ENCODE measurements at regions not wholly inside any gene's neighbourhood (a gene's known extent, or its start where the extent isn't known, plus 50 kb on each side); places are given as distances from the start of the nearest gene placed in this dataset.
A peak's percentile ranks its signal among the peaks of the same experiment; 100 is the strongest.

GRCh38 chr2:204428675-204429074 is 116.6 kb upstream of the PARD3B start:
- DNase-seq (ENCODE audit: low spot score) = no peak

- DNase-seq (ENCODE audit: low spot score) = no peak
Measured at GRCh38 chr2:204431529-204431928, 113.7 kb upstream of the PARD3B start.

- DNase-seq (ENCODE audit: low spot score) = no peak
Measured at GRCh38 chr2:204432196-204432595, 113.1 kb upstream of the PARD3B start.

GRCh38 chr2:204434660-204435462 is 110.4 kb upstream of the PARD3B start:
- no peak for DNase-seq (ENCODE audit: low spot score)

GRCh38 chr2:204436230-204436629 is 109.0 kb upstream of the PARD3B start:
- DNase-seq (ENCODE audit: low spot score) = no peak

GRCh38 chr2:204437408-204437807 is 107.9 kb upstream of the PARD3B start:
- no peak for DNase-seq (ENCODE audit: low spot score)

- no peak for DNase-seq (ENCODE audit: low spot score)
Measured at GRCh38 chr2:204437815-204438756, 107.2 kb upstream of the PARD3B start.

- no peak for DNase-seq (ENCODE audit: low spot score)
Measured at GRCh38 chr2:204441316-204441715, 104.0 kb upstream of the PARD3B start.

- no peak for DNase-seq (ENCODE audit: low spot score)
Measured at GRCh38 chr2:204445149-204445548, 100.1 kb upstream of the PARD3B start.

GRCh38 chr2:204447722-204448121 is 97.6 kb upstream of the PARD3B start:
- no peak for DNase-seq (ENCODE audit: low spot score)

GRCh38 chr2:204449977-204450376 is 95.3 kb upstream of the PARD3B start:
- no peak for DNase-seq (ENCODE audit: low spot score)

- DNase-seq (ENCODE audit: low spot score) = no peak
Measured at GRCh38 chr2:204451766-204452165, 93.5 kb upstream of the PARD3B start.

GRCh38 chr2:204452464-204453023 is 92.7 kb upstream of the PARD3B start:
- DNase-seq (ENCODE audit: low spot score) = peak; percentile 98

- peak; percentile 68 for DNase-seq (ENCODE audit: low spot score)
Measured at GRCh38 chr2:204453730-204454167, 91.5 kb upstream of the PARD3B start.

- no peak for DNase-seq (ENCODE audit: low spot score)
Measured at GRCh38 chr2:204454672-204455380, 90.4 kb upstream of the PARD3B start.

GRCh38 chr2:204468746-204469429 is 76.4 kb upstream of the PARD3B start:
- DNase-seq (ENCODE audit: low spot score) = no peak

GRCh38 chr2:204470178-204470620 is 75.1 kb upstream of the PARD3B start:
- no peak for DNase-seq (ENCODE audit: low spot score)

- no peak for DNase-seq (ENCODE audit: low spot score)
Measured at GRCh38 chr2:204470621-204471196, 74.6 kb upstream of the PARD3B start.

GRCh38 chr2:204472375-204472774 is 72.9 kb upstream of the PARD3B start:
- DNase-seq (ENCODE audit: low spot score) = no peak

- no peak for DNase-seq (ENCODE audit: low spot score)
Measured at GRCh38 chr2:204473224-204473623, 72.1 kb upstream of the PARD3B start.

GRCh38 chr2:204475399-204475798 is 69.9 kb upstream of the PARD3B start:
- no peak for DNase-seq (ENCODE audit: low spot score)
